ENCODE measurements at regions not wholly inside any gene's neighbourhood (a gene's known extent, or its start where the extent isn't known, plus 50 kb on each side); places are given as distances from the start of the nearest gene placed in this dataset.
"Not testable (repeated sequence)": the region's sequence is repeated elsewhere in the genome, so short reads cannot be mapped to it uniquely, and the experiment has no call there.

DNA sequence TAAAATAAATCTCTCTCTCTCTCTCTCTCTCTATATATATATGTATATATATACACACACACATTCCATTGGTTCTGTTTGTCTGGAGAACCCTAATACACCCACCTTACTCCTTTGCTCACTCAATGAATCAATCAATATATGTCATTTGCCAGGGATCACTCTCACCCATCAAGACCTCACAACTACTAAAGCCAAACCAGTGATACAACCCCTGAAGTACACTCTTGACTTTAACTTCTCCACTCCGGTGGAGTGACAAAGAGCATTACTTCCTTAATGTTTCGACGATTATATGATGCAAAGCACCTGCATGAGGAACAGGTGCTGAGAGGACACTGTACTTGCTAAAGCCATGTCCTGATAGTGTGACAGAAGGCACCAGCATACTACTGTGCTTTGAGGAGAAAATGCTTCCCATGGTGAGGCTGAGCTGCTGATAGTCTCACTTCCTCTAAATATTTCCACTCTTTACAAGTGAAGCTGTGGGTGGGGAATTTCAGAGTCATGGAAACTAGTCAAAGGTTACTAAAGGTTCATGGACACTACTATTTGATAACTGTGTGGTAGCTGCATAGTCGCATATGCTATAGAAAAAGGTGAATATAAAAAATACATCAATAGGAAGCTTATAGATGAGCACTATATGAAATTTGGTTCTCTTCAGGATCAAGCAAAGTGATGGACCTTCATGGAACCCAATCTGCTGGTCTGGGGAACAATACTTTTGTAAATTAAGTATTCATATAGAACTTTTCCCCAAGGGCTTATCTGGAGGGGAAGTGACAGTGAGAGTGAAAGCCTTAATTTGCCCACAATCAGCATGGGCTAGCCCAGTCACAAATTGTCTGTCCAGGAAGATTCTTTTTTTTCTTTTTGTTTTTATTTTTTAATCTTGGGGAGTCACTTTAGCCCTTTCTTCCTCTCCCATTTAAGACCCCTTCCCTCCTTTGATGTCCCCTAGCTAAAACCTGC lies 141.9 kb upstream of the NEDD9 start:
- Histone ChIP-seq H2AFZ (ENCODE audit: low read length) (no peak overlapping the region), H3K4me3 (ENCODE audit: insufficient read depth, low read length) (no peak overlapping the region), H3K36me3 (ENCODE audit: insufficient read depth, low read length) (no peaks in the 10 kb centered on the region), H3K27ac (ENCODE audit: low read depth, low read length) (no peak overlapping the region), H3K4me2 (ENCODE audit: insufficient read depth, low read length) (no peak overlapping the region), H3K4me1 (ENCODE audit: insufficient read depth, low read length) (no peaks in the 10 kb centered on the region), H4K20me1 (ENCODE audit: insufficient read depth, low read length) (no peaks in the 10 kb centered on the region), H3K79me2 (ENCODE audit: insufficient read depth, low read length) (no peaks in the 10 kb centered on the region), H3K9me3 (ENCODE audit: low read depth, low read length) (no peaks in the 10 kb centered on the region), H3K27me3 (ENCODE audit: insufficient read depth, low read length) (no peaks in the 10 kb centered on the region)
- TF ChIP-seq, protein P1, sequence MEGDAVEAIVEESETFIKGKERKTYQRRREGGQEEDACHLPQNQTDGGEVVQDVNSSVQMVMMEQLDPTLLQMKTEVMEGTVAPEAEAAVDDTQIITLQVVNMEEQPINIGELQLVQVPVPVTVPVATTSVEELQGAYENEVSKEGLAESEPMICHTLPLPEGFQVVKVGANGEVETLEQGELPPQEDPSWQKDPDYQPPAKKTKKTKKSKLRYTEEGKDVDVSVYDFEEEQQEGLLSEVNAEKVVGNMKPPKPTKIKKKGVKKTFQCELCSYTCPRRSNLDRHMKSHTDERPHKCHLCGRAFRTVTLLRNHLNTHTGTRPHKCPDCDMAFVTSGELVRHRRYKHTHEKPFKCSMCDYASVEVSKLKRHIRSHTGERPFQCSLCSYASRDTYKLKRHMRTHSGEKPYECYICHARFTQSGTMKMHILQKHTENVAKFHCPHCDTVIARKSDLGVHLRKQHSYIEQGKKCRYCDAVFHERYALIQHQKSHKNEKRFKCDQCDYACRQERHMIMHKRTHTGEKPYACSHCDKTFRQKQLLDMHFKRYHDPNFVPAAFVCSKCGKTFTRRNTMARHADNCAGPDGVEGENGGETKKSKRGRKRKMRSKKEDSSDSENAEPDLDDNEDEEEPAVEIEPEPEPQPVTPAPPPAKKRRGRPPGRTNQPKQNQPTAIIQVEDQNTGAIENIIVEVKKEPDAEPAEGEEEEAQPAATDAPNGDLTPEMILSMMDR (IDR thresholded peaks at IDR 0.05; ENCODE audit: extremely low read depth, low read depth, low read length) = no peak
- DNase-seq (ENCODE audit: insufficient read length, low spot score, missing footprints) = no peak

- no peak overlapping the region for H3K4me3 ChIP-seq (ENCODE audit: insufficient read depth, low read length)
- no peaks in the 10 kb centered on the region for H3K27me3 ChIP-seq (ENCODE audit: insufficient read depth, low read length)
- H3K4me2 ChIP-seq (ENCODE audit: insufficient read depth, low read length) = no peak overlapping the region
- TF ChIP-seq, protein P1 (IDR thresholded peaks at IDR 0.05; ENCODE audit: extremely low read depth, low read depth, low read length) = no peak
- H3K27ac ChIP-seq (ENCODE audit: low read depth, low read length) = no peak overlapping the region
- no peak for DNase-seq (ENCODE audit: insufficient read length, low spot score, missing footprints)
- no peak overlapping the region for H2AFZ ChIP-seq (ENCODE audit: low read length)
- H4K20me1 ChIP-seq (ENCODE audit: insufficient read depth, low read length) = no peaks in the 10 kb centered on the region
- no peaks in the 10 kb centered on the region for H3K4me1 ChIP-seq (ENCODE audit: insufficient read depth, low read length)
- H3K79me2 ChIP-seq (ENCODE audit: insufficient read depth, low read length) = no peaks in the 10 kb centered on the region
- H3K9me3 ChIP-seq (ENCODE audit: low read depth, low read length) = no peaks in the 10 kb centered on the region
- no peaks in the 10 kb centered on the region for H3K36me3 ChIP-seq (ENCODE audit: insufficient read depth, low read length)
Measured at GRCh38 chr6:11373208-11373607, 140.7 kb upstream of the NEDD9 start.

GRCh38 chr6:11372186-11372790 lies 139.8 kb upstream of the NEDD9 start:
- H3K27me3 ChIP-seq (ENCODE audit: insufficient read depth, low read length); H3K4me1 ChIP-seq (ENCODE audit: insufficient read depth, low read length); H3K4me3 ChIP-seq (ENCODE audit: insufficient read depth, low read length); H3K9me3 ChIP-seq (ENCODE audit: low read depth, low read length); H3K36me3 ChIP-seq (ENCODE audit: insufficient read depth, low read length); H3K79me2 ChIP-seq (ENCODE audit: insufficient read depth, low read length); DNase-seq (ENCODE audit: insufficient read length, low spot score, missing footprints); H4K20me1 ChIP-seq (ENCODE audit: insufficient read depth, low read length); H3K4me2 ChIP-seq (ENCODE audit: insufficient read depth, low read length); H3K27ac ChIP-seq (ENCODE audit: low read depth, low read length); H2AFZ ChIP-seq (ENCODE audit: low read length): not testable (repeated sequence)

- H2AFZ ChIP-seq (ENCODE audit: low read length) = no peak overlapping the region
- DNase-seq (ENCODE audit: insufficient read length, low spot score, missing footprints) = no peak
- no peaks in the 10 kb centered on the region for H3K36me3 ChIP-seq (ENCODE audit: insufficient read depth, low read length)
- H3K4me2 ChIP-seq (ENCODE audit: insufficient read depth, low read length) = no peak overlapping the region
- no peak overlapping the region for H3K27ac ChIP-seq (ENCODE audit: low read depth, low read length)
- peaks cover 10% of the 10 kb centered on the region for H3K4me1 ChIP-seq (ENCODE audit: insufficient read depth, low read length)
- H3K27me3 ChIP-seq (ENCODE audit: insufficient read depth, low read length) = no peaks in the 10 kb centered on the region
- TF ChIP-seq, protein P1 (IDR thresholded peaks at IDR 0.05; ENCODE audit: extremely low read depth, low read depth, low read length) = no peak
- H4K20me1 ChIP-seq (ENCODE audit: insufficient read depth, low read length) = no peaks in the 10 kb centered on the region
- H3K4me3 ChIP-seq (ENCODE audit: insufficient read depth, low read length) = no peak overlapping the region
- H3K9me3 ChIP-seq (ENCODE audit: low read depth, low read length) = no peaks in the 10 kb centered on the region
- H3K79me2 ChIP-seq (ENCODE audit: insufficient read depth, low read length) = no peaks in the 10 kb centered on the region
Measured at GRCh38 chr6:11370191-11371018, 137.9 kb upstream of the NEDD9 start.
